ENCODE measurements at regions not wholly inside any gene's neighbourhood (a gene's known extent, or its start where the extent isn't known, plus 50 kb on each side); places are given as distances from the start of the nearest gene placed in this dataset.

DNA sequence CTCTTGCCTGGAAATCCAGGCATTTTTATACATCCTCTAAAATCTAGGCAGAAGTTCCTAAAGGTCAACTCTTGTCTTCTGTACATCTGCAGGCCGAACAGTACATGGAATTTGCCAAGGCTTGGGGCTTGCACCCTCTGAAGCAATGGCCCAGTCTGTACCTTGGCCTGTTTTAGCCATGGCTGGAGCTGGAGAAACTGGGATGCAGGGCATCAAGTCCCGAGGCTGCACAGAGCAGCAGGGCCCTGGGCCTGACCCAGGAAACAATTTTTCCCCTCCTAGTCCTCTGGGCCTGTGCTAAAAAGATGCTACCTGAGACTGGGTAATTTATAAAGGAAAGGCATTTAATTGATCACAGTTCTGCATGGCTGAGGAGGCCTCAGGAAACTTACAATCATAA lies 520.8 kb upstream of the MIR17HG start:
- TF ChIP-seq, protein P1, sequence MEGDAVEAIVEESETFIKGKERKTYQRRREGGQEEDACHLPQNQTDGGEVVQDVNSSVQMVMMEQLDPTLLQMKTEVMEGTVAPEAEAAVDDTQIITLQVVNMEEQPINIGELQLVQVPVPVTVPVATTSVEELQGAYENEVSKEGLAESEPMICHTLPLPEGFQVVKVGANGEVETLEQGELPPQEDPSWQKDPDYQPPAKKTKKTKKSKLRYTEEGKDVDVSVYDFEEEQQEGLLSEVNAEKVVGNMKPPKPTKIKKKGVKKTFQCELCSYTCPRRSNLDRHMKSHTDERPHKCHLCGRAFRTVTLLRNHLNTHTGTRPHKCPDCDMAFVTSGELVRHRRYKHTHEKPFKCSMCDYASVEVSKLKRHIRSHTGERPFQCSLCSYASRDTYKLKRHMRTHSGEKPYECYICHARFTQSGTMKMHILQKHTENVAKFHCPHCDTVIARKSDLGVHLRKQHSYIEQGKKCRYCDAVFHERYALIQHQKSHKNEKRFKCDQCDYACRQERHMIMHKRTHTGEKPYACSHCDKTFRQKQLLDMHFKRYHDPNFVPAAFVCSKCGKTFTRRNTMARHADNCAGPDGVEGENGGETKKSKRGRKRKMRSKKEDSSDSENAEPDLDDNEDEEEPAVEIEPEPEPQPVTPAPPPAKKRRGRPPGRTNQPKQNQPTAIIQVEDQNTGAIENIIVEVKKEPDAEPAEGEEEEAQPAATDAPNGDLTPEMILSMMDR (IDR thresholded peaks at IDR 0.05) = no peak
- TF ChIP-seq POLR2AphosphoS5 (IDR thresholded peaks at IDR 0.05) = no peak

Data from prostate gland (tissue), 2 donors.